Tibial nerve (tissue), 4 donors: ENCODE measurements at regions not wholly inside any gene's neighbourhood (a gene's known extent, or its start where the extent isn't known, plus 50 kb on each side); places are given as distances from the start of the nearest gene placed in this dataset.

Source experiments
- EP300 ChIP-seq, 2 donors: sonication (generic); formaldehyde crosslinking; IDR thresholded peaks; one replicate each; pipeline ENCODE4 v1.6.1; 2017; ENCODE audit warnings: antibody characterized with exemption in 2 of 2, mild to moderate bottlenecking in 1 of 2
- TF ChIP-seq, protein P1 (sequence below), 5 experiments: fragments of 200-600 bp in 3 of 5; fragments of 450-650 bp in 2 of 5; sonication (generic) in 3 of 5; IDR thresholded peaks; one replicate each; pipeline ENCODE4 v1.5.1; 2016 to 2019; ENCODE audit warnings: antibody characterized with exemption in 5 of 5, mild to moderate bottlenecking in 3 of 5, moderate library complexity in 2 of 5

GRCh38 chr3:150230037-150230436, 178.1 kb upstream of the TSC22D2 start:
- TF ChIP-seq, protein P1, sequence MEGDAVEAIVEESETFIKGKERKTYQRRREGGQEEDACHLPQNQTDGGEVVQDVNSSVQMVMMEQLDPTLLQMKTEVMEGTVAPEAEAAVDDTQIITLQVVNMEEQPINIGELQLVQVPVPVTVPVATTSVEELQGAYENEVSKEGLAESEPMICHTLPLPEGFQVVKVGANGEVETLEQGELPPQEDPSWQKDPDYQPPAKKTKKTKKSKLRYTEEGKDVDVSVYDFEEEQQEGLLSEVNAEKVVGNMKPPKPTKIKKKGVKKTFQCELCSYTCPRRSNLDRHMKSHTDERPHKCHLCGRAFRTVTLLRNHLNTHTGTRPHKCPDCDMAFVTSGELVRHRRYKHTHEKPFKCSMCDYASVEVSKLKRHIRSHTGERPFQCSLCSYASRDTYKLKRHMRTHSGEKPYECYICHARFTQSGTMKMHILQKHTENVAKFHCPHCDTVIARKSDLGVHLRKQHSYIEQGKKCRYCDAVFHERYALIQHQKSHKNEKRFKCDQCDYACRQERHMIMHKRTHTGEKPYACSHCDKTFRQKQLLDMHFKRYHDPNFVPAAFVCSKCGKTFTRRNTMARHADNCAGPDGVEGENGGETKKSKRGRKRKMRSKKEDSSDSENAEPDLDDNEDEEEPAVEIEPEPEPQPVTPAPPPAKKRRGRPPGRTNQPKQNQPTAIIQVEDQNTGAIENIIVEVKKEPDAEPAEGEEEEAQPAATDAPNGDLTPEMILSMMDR (IDR thresholded peaks at IDR 0.05), result no peak
- no peak for TF ChIP-seq EP300 (IDR thresholded peaks at IDR 0.05)
